Activated CD8-positive, alpha-beta T cell treated with anti-CD3 and anti-CD28 coated beads, Interleukin-2, amount 10 ng/mL, durations not matched to agents 7 days and 5 days (primary cell): ENCODE measurements at regions not wholly inside any gene's neighbourhood (a gene's known extent, or its start where the extent isn't known, plus 50 kb on each side); places are given as distances from the start of the nearest gene placed in this dataset.

ENCODE experiments used
- ATAC-seq: fragments of 150-1000 bp; cut with Tn5 transposase; one replicate; pipeline ENCODE4 v1.10.0; 2021; ENCODE audit warnings: moderate library complexity
- CTCF ChIA-PET: fragments of 350-600 bp; sonication (Branson Sonifier 250); formaldehyde crosslinking; loops from one replicate; lab custom pipeline; 2021; ENCODE audit warnings: antibody characterized with exemption; lab: Charles Lee
- POLR2A ChIA-PET: fragments of 350-600 bp; sonication (Branson Sonifier 250); formaldehyde crosslinking; loops from one replicate; lab custom pipeline; 2021; ENCODE audit warnings: antibody characterized with exemption; lab: Charles Lee
- DNase-seq: peaks from one replicate; pipeline ENCODE4 v3.0.0-alpha.2; 2020
- H3K27ac Mint-ChIP-seq: one replicate; pipeline ENCODE4 v1.8.0; 2021; ENCODE audit warnings: mild to moderate bottlenecking, mixed read lengths
- H3K27me3 Mint-ChIP-seq: one replicate; pipeline ENCODE4 v1.8.0; 2021; ENCODE audit warnings: low read depth, mixed read lengths
- H3K36me3 Mint-ChIP-seq: one replicate; pipeline ENCODE4 v1.8.0; 2021; ENCODE audit warnings: low read depth, mixed read lengths
- H3K4me1 Mint-ChIP-seq: one replicate; pipeline ENCODE4 v1.8.0; 2021; ENCODE audit warnings: low read depth, mixed read lengths
- H3K4me3 Mint-ChIP-seq: one replicate; pipeline ENCODE4 v1.8.0; 2021; ENCODE audit warnings: mild to moderate bottlenecking, mixed read lengths
- H3K9me3 Mint-ChIP-seq: one replicate; pipeline ENCODE4 v1.8.0; 2022; ENCODE audit warnings: mixed read lengths; ENCODE audit not compliant: insufficient read depth

DNA sequence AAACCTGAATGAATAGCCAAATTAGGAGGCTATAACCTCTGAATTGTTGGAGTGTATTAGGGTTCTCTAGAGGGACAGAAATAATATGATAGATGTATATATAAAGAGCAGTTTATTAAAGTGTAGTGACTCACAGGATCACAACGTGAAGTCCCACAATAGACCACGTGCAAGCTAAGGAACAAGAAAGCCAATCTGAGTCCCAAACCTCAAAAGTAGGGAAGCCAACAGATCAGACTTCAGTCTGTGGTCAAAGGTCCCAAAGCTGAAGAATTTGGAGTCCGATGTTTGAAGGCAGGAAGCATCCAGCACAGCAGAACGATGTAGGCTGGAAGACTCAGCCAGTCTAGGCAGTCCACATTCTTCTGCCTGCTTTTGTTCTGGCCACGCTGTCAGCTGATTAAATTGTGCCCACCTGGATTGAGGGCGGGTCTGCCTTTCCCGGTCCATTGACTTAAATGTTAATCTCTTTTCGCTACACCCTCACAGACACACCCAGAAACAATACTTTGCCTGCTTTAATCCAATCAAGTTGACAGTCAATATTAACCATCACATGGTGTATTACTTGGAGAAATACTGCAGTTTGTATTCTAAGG is 550.6 kb downstream of the CDH10 start:
- Mint-ChIP-seq H3K4me3 (no peak overlapping the region), H3K4me1 (no peaks in the 10 kb centered on the region), H3K9me3 (peaks cover 35% of the 10 kb centered on the region), H3K36me3 (no peaks in the 10 kb centered on the region), H3K27ac (no peak overlapping the region), H3K27me3 (no peaks in the 10 kb centered on the region)
- POLR2A ChIA-PET, result no interaction called here
- DNase-seq (no peak), ATAC-seq (no peak)
- CTCF ChIA-PET, result no interaction called here

DNA sequence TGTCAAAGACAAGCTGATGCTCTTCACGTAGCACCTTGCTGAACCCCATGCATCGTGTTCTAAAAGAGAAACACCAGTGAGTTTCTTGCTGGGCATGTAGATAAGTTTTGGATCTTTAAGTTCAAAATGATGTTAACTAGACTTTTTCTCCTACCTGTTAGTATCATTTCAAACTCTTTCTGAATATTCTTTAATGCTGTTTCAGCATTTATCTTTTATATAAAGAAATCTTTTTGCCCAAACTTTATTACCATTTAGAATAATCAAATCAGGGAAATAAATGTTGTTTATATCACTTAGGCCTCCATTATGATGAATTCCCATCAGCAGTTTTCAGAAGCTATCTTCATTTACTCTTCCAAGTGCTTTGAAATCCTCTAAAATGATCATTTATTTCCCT is 542.8 kb downstream of the CDH10 start:
- CTCF ChIA-PET, result no interaction called here

DNA sequence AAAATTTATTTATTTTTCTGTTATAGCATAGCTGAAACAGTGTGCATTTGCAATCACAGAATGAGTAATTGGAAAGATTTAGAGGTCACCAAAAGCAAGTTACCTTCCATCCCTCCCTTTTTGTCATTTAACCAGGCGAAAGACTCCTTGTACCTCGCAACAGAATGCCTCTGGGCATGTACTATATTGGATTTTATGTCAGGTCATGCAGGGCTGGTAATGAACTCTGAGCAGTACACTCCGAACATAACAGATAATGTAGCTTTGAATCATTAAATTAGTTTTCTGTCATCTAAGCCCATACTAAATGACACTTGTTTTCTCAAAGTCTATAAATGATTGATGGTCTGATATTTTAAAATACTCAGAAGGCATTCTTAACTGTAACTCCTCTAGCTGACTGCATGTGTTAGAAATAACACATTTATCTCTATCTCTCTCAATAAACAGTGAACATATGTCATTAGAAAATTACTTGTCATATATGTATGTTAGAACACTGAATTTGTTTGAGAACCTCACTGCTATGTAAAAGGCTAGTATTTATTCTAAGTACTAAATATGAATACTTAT is 541.2 kb downstream of the CDH10 start:
- Mint-ChIP-seq H3K36me3 (no peaks in the 10 kb centered on the region), H3K27me3 (no peaks in the 10 kb centered on the region), H3K4me1 (no peaks in the 10 kb centered on the region), H3K4me3 (no peak overlapping the region), H3K9me3 (peaks cover 27% of the 10 kb centered on the region), H3K27ac (no peak overlapping the region)
- ChIA-PET CTCF (no interaction called here), POLR2A (no interaction called here)
- DNase-seq (no peak), ATAC-seq (no peak)

More for the DNA sequence above, 542.8 kb downstream of the CDH10 start:
- Mint-ChIP-seq H3K4me3 (no peak overlapping the region), H3K27me3 (no peaks in the 10 kb centered on the region), H3K4me1 (no peaks in the 10 kb centered on the region), H3K36me3 (no peaks in the 10 kb centered on the region), H3K27ac (no peak overlapping the region), H3K9me3 (peaks cover 30% of the 10 kb centered on the region)
- POLR2A ChIA-PET, result no interaction called here
- ATAC-seq, result no peak
- no peak for DNase-seq

DNA sequence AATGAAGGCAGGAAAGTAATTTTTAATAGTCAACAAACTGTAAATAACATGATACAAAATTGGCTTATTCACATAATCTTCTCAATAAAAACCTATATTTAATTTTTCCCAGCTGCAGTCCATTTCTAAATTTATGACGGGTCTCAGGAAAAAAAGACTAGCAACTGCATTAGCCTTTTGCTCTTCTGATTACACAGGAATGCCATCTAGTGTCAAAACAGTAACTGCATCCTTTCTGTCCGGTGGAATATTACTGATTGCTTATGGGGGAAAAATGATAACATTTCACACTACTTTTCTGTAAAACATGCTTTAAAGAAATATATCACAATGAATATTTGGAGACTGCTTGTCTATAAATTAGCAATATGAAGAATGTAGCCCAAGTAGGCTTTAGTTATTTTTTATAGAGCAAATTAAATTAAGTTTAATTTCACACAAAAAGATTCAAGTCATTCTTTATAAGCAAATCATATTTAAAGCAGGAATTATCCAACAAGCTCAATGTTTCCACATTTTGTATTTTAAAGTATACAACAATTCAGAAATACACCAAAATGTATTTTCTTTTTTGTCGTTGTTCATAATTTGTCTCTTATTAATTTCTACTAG is 534.7 kb downstream of the CDH10 start:
- CTCF ChIA-PET, result no interaction called here
- no peaks in the 10 kb centered on the region for H3K36me3 Mint-ChIP-seq
- no peaks in the 10 kb centered on the region for H3K27me3 Mint-ChIP-seq
- DNase-seq (no peak), ATAC-seq (no peak)
- POLR2A ChIA-PET, result no interaction called here
- no peak overlapping the region for H3K27ac Mint-ChIP-seq
- peaks cover 10% of the 10 kb centered on the region for H3K9me3 Mint-ChIP-seq
- no peaks in the 10 kb centered on the region for H3K4me1 Mint-ChIP-seq
- no peak overlapping the region for H3K4me3 Mint-ChIP-seq

DNA sequence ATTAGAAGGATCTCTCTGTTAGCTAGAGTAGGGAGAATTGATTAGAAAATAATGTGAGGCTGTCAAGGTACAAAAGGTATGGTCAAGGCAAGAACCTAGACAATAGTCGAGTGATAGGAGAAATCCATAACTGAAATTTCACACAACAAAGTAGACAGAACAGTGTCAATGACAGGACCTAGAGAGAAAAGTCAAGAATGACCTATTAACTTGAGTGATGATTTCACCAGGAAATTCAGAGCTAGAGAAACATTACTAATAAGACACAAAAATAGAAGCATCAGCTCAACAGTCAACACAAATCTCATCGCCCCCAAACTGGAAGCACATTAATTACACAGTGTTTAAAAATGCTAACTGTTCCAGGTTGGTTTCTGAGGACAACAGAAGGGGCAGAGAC is 532.4 kb downstream of the CDH10 start:
- Mint-ChIP-seq H3K27ac (no peak overlapping the region), H3K36me3 (no peaks in the 10 kb centered on the region), H3K9me3 (peaks cover 5% of the 10 kb centered on the region), H3K4me1 (no peaks in the 10 kb centered on the region), H3K27me3 (no peaks in the 10 kb centered on the region), H3K4me3 (no peak overlapping the region)
- ATAC-seq (no peak), DNase-seq (no peak)
- ChIA-PET POLR2A (no interaction called here), CTCF (no interaction called here)

DNA sequence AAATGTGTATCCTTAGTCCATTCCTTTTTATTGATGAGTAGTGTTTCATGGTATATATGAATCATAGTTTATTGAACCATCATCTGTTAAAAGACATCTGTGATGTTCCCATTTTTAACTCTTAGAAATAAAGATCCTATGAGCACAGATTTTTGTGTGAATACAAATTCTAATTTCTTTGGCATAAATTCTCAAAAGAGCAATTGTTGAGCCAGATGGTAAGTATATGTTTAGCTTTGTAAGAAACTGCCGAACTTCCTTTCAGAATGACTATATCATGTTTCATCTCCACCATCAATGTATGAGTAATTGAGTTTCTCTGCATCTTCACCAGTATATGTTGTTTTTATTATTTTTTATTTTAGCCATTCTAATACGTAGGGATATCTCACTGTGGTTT is 526.4 kb downstream of the CDH10 start:
- H3K4me1 Mint-ChIP-seq, result no peaks in the 10 kb centered on the region
- CTCF ChIA-PET, result no interaction called here
- H3K4me3 Mint-ChIP-seq, result no peak overlapping the region
- H3K36me3 Mint-ChIP-seq, result no peaks in the 10 kb centered on the region
- DNase-seq, result no peak
- no peak overlapping the region for H3K27ac Mint-ChIP-seq
- ATAC-seq, result no peak
- POLR2A ChIA-PET, result no interaction called here
- no peaks in the 10 kb centered on the region for H3K27me3 Mint-ChIP-seq
- H3K9me3 Mint-ChIP-seq, result peaks cover 12% of the 10 kb centered on the region

DNA sequence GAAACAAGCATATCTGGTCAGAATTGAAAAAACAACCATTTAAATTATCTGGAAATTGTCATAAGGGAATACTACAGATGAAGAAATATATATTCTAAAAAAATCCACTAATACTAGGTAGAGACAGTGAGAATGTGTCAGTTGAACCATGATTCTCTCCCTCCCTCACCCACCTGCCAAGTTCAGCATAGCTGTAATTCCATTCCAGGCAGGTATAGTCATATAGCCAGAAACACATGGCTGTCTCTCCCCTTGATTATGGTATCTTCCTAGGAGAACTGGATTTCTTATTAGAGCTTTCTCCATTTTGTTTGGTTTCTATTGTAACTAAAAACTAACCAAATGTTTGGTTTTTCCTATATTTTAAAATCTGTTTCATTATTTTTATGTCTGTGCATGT is 509.2 kb downstream of the CDH10 start:
- Mint-ChIP-seq H3K27me3 (no peaks in the 10 kb centered on the region), H3K4me1 (no peaks in the 10 kb centered on the region), H3K4me3 (no peak overlapping the region), H3K9me3 (peaks cover 15% of the 10 kb centered on the region), H3K27ac (no peak overlapping the region), H3K36me3 (no peaks in the 10 kb centered on the region)
- ChIA-PET CTCF (no interaction called here), POLR2A (no interaction called here)
- ATAC-seq, result no peak
- DNase-seq, result no peak

DNA sequence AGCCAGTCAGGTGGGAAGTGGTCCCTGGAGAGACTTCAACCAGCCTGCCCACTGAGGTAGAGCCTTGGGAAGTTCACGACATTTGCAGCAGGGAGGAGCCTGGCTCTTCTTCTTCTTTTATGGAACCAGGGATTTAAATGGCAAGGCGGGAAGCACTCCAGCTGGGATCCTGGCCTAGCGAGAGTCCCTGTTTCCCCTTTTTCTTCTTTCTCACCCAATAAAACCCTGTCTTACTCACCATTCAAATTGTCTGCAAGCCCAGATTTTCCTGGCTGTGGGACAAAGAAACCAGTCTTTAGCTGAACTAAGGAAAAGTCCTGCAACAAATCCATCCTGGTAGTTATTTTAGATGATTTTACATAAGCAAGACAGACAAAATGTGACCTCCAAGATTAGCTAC is 503.7 kb downstream of the CDH10 start:
- no peak overlapping the region for H3K27ac Mint-ChIP-seq
- no peaks in the 10 kb centered on the region for H3K36me3 Mint-ChIP-seq
- H3K4me3 Mint-ChIP-seq, result no peak overlapping the region
- POLR2A ChIA-PET, result no interaction called here
- H3K27me3 Mint-ChIP-seq, result no peaks in the 10 kb centered on the region
- DNase-seq, result no peak
- CTCF ChIA-PET, result no interaction called here
- H3K4me1 Mint-ChIP-seq, result no peaks in the 10 kb centered on the region
- ATAC-seq, result no peak
- peaks cover 15% of the 10 kb centered on the region for H3K9me3 Mint-ChIP-seq

DNA sequence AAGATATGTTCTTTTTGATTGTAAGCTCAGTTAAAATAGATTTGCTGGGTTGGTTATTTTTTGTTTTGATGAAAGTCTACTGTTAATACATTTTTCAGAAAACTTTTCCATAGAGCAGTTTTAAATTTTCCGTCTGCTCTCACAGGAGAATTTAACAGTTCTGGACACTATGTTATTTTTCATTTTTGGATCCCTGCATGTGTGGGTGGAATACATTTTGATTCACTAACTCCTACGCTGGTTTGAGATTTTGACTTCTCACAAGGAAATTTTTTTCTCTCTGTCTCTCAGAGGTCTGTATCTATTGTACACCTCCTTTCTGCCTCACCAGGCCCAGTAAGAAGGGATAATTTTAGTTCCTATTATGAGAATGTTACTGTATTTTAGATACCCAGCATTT is 502.4 kb downstream of the CDH10 start:
- ATAC-seq (no peak), DNase-seq (no peak)
- Mint-ChIP-seq H3K9me3 (peaks cover 20% of the 10 kb centered on the region), H3K4me3 (no peak overlapping the region), H3K4me1 (no peaks in the 10 kb centered on the region), H3K27me3 (no peaks in the 10 kb centered on the region), H3K36me3 (no peaks in the 10 kb centered on the region), H3K27ac (no peak overlapping the region)
- POLR2A ChIA-PET, result no interaction called here
- CTCF ChIA-PET, result no interaction called here

DNA sequence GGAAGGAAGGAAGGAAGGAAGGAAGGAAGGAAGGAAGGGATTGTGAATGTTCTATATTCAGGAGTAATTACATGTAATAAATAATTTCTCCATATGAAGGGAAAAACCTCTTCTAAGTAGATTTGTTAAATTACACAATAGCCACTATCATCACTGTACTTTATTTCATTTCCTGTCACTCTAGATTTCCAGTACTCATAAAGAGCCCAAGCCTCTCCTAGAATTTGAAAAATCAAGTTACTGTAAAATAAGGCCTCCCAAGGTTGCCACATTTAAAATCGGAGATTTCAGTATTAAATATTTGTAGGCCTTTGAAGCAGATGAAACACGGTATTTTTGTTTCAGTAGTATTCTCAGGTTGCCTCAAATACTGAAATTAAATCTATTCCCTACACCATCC is 499.0 kb downstream of the CDH10 start:
- DNase-seq, result no peak
- H3K36me3 Mint-ChIP-seq, result no peaks in the 10 kb centered on the region
- H3K27me3 Mint-ChIP-seq, result no peaks in the 10 kb centered on the region
- no peak for ATAC-seq
- peaks cover 10% of the 10 kb centered on the region for H3K9me3 Mint-ChIP-seq
- H3K4me3 Mint-ChIP-seq, result no peak overlapping the region
- H3K27ac Mint-ChIP-seq, result no peak overlapping the region
- POLR2A ChIA-PET, result no interaction called here
- H3K4me1 Mint-ChIP-seq, result no peaks in the 10 kb centered on the region
- CTCF ChIA-PET, result no interaction called here

DNA sequence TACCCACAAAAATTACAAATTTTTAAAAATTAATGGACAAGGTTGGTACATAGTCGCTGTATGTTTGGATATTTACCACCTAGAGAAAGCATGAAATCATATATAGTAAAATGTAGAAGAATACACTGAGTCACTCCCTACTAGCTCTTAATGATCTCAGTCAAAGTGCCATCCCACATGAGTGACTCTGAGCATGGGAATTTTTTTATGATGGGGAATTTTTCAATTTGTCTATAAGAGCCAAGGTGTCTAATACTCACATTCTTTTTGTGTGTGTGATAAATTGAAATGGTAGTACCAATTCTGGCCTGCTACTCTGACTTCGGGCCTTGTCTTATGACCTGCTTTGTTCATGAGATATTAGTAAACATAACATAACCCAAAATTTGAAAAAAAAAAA is 483.2 kb downstream of the CDH10 start:
- H3K9me3 Mint-ChIP-seq, result peaks cover 14% of the 10 kb centered on the region
- H3K27me3 Mint-ChIP-seq, result no peaks in the 10 kb centered on the region
- POLR2A ChIA-PET, result no interaction called here
- DNase-seq (no peak), ATAC-seq (no peak)
- no peak overlapping the region for H3K27ac Mint-ChIP-seq
- CTCF ChIA-PET, result no interaction called here
- H3K36me3 Mint-ChIP-seq, result no peaks in the 10 kb centered on the region
- no peak overlapping the region for H3K4me3 Mint-ChIP-seq
- no peaks in the 10 kb centered on the region for H3K4me1 Mint-ChIP-seq

DNA sequence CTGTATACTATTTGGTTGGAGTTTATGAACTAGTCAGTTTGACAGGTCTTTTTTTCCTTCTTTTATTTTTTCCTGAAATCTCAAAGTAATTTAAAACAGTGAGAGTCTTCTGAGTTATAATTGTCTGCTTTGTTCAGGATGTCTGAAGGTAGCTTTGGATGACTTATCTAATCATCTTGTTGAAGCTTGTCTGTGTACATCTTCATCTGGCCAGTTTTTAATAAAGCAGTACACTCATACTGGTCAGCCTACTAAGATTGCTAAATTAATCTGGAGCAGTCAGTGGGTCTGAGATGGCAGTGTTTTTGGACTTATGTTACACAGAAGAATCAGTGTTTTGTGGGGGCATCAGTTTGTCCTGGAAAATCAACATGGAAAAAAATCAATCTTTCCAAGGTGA is 482.4 kb downstream of the CDH10 start:
- Mint-ChIP-seq H3K9me3 (peaks cover 19% of the 10 kb centered on the region), H3K4me1 (no peaks in the 10 kb centered on the region), H3K27me3 (no peaks in the 10 kb centered on the region), H3K4me3 (no peak overlapping the region), H3K27ac (no peak overlapping the region), H3K36me3 (no peaks in the 10 kb centered on the region)
- no peak for ATAC-seq
- no peak for DNase-seq
- ChIA-PET POLR2A (no interaction called here), CTCF (no interaction called here)

DNA sequence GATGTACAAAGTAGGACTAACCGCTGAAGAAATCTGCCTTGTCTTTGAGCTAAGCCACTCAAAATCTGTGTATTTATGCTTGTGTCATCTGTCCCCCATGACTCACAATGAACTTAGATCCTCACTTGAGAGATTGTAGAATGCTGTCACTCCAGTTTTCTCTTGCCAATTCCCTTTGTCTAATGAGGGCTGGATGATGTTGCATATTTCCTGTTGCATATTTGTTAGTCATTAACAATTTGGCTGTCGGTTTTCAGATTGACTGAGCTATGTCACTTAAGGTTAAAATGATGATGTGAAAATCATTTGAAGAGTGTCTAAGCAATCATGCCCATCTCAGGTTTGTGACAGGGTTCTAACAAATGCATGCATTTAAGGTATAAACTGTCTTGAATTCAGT is 481.7 kb downstream of the CDH10 start:
- H3K4me3 Mint-ChIP-seq, result no peak overlapping the region
- no peak overlapping the region for H3K27ac Mint-ChIP-seq
- H3K27me3 Mint-ChIP-seq, result no peaks in the 10 kb centered on the region
- POLR2A ChIA-PET, result no interaction called here
- H3K4me1 Mint-ChIP-seq, result no peaks in the 10 kb centered on the region
- no peak for ATAC-seq
- CTCF ChIA-PET, result no interaction called here
- H3K9me3 Mint-ChIP-seq, result peaks cover 25% of the 10 kb centered on the region
- no peaks in the 10 kb centered on the region for H3K36me3 Mint-ChIP-seq
- DNase-seq, result no peak
